GM21576 (cell line): ENCODE measurements at regions not wholly inside any gene's neighbourhood (a gene's known extent, or its start where the extent isn't known, plus 50 kb on each side); places are given as distances from the start of the nearest gene placed in this dataset.

ENCODE experiments used
- ATAC-seq: cut with Tn5 transposase; IDR thresholded peaks from one replicate; pipeline ENCODE4 v1.9.1; 2021; ENCODE audit warnings: mild to moderate bottlenecking, moderate library complexity; ENCODE audit not compliant: unreplicated experiment

DNA sequence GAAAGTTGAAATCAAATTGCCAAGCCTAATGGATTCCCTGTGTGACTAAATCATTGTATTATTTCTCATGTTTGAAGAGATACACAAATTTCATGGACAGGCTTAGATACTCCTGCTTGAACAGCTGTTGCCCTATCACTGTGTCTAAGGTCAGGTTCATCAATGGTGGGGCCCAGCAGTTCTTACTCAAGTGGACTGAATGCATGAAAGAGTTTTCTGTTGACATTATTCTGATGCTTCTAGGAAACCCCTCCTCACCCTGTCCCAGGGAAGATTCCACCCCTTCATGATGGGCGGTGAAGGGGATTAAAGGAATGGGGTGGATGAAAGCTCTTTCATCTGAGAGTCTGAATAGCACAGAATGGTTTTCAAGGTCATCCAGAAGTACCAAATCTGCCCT is 148.8 kb downstream of the INO80D start:
- no peak for ATAC-seq

DNA sequence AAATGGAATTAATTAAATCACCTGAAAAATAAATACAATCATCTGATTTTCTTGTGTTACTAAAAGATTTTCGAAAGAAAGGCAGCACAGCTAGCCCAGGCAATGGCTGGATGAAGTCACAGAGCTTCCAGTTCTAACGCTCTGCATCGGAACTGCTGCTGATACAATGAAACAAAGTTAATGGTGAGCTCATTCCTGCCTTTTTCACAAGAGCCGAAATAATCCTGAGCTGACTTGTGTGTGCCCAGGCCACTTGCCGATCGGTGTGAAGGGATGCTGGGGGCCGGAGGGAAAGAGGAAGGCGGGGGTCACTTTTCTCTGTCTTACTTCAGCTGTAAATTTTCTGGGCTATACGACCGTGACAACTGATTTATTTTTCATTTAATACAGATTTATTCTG is 149.5 kb downstream of the INO80D start:
- no peak for ATAC-seq

DNA sequence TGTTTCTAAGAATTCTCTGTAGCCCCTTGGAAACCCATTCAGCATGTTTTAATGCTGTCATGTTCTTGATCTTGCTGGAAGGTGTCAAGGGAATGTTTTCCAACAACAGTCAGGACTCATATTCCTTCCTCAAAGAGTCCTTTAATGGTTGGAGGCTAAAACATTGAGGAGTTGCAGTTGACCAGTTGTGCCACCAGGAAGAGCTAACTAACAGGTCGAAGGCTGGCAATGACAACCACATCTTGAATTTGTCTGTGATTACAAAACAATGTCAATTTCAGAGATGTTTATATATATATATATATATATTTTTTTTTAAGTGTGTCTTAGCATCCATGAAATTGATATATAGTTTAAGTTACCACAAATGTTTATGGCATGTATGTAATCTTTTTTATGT is 151.5 kb downstream of the INO80D start:
- no peak for ATAC-seq

DNA sequence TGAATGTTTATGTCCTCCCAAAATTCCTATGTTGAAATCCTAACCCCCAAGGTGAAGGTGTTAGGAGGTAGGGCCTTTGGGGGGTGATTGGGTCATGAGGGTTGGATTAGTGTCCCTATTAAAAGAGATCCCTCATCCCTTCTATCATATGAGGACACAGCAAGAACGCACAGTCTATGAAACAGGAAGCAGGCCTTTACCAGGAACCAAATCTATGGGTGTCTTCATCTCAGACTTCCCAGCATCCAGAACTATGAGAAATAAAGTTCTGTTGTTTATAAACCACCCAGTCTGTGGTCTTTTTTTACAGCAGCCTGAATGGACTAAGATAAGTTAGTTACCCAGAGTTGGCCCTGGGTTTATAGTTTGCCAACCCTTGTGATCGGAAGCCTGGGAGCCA is 153.1 kb downstream of the INO80D start:
- ATAC-seq: no peak

DNA sequence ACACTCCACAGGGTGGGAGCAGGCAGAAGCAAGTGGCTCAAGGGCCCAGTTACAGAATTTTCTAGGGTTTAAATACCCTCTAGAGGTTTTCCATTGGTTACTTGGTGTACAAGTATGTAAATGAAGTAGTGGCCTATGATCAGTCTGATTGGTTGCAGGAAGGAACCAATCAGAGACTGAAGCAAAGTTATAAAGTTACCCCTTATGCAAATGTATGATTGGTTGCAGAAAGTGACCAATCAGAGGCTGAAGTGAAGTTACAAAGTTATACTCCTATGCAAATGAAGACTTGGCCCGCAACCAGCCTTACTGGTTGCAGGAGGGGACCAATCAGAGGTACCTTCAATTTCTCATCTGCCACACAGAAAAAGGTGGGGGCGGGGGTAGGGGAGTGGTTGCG is 154.6 kb downstream of the INO80D start:
- no peak for ATAC-seq

DNA sequence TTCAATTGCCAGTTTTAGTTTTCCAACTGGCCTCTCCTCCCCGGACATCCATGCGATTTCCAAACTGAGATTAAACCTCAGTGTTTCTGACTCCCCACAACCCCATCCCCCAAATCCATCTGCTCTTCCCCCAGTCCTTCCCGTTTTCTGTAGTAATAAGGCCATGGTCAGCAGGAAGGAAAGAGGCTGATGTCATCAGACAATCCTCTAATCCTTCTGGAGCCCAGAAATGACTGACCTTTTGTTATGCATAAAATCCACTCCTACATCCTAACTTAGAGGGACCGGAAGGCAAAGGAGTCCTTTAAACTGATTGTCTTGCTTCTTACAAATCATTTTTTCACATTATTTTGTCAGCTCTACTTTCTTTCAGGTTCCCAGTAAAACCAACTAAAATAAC is 155.8 kb downstream of the INO80D start:
- ATAC-seq: no peak

DNA sequence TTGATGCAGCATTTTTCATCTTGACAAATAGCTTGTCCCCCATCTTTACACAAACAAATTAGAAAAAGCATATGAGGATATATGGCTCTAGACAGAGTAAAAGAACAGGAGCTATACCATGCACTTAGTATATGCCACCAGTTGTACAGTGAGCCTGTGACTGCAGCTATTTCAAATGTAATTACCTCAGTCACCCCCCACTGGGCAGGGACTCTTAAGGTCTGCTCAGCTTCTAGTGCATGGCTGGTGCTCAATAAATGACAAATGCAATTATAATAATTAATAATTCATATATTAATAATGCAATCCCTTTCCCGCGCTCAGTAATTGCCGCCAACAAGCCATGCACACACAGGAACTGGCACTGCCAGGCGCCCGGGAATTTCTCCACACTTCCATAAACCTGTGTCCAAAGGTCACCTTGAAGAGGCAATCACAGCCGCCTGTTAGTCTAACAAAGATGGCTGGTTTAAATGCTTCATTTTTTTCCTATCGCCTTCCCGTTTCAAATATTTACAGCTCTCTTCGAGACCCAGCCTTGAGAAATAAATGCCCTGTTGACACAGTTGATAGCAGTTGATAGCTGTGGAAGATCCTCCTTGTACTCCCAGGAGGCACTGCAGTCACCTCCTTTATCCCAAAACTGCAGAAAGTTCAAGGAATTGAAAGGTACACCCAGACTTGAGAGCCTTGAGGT is 156.6 kb downstream of the INO80D start:
- no peak for ATAC-seq

DNA sequence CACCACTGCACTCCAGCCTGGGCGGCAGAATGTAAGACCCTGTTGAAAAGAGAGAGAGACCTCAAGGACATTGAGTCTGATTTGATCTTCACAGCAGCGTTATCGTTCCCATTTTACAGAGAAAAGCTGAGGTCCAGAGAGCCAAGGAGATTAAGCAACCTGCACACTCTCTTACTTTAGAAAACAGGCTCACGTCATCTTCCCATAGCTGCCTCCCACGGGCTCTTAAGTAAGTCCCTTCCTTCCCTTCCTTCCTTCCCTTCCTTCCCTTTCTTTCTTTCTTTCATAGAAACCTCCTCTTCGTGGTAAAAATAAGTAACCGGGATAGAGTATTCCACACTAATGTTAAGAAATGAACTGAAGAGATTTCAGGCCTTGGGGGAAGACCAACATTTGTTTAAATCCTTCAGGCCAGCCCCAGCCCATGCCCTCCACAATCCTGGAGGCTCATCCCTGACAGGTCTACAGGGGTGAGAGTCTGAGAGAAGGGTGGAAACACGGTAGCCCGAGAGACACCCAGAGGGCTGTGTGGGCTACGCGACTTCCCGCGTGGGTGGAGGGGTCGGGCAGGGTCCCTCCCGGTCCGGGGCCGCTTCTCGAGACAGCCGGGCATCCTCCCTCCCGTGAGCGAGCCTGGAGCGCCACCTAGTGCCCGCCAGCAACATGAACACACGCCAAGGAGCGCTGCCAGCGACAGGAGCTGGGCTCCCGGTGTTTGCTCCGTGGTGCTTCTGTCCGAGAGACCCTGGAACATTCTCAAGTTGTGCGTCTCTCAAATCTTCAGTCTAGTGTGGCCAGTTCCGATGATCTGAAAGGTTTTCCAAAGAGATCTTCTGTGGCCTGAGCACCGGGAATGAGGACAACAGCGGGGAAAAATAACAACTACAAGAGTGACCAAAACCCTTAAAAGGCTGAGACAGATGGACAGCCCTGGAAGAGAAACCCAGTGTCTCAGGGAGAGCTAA is 160.3 kb downstream of the INO80D start:
- peak; percentile 89 for ATAC-seq

DNA sequence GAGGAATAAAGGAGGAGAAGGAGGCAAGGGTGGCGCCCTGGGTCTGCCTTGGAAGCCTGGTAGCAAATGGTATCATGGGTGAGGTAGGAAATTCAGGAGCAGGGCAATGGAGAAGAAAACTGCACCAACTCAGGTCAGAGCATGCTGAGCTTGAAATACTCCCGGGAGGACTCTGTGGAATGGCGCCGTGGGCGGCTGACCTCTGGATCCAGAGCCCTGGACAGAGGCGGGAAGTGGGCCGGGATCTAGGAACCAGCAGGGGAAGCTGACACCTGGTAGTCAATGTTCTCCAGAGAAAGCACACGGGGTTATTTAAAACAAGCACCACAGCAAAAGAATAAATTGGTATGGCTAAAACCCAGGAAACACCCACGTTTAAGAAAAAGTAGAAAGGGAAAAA is 161.3 kb downstream of the INO80D start:
- ATAC-seq: no peak

DNA sequence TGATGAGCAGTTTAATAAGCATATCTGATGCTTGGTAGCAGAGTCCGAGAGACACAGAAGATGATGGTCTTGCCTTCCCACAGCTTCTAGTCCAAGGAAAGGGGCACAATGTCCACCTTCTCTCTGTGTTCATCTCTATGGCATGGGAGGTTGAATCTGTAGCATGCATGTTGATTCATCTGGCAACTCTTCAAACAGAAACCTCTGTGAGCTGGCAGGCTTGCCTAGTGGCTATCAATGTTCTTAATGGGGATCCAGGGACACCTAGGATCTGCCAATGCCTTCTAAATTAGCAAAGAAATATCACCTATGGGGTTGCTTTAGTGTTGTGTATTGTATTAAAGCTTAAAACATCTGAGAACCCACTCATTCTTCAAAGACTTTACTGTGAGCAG is 170.8 kb downstream of the INO80D start:
- ATAC-seq: no peak

DNA sequence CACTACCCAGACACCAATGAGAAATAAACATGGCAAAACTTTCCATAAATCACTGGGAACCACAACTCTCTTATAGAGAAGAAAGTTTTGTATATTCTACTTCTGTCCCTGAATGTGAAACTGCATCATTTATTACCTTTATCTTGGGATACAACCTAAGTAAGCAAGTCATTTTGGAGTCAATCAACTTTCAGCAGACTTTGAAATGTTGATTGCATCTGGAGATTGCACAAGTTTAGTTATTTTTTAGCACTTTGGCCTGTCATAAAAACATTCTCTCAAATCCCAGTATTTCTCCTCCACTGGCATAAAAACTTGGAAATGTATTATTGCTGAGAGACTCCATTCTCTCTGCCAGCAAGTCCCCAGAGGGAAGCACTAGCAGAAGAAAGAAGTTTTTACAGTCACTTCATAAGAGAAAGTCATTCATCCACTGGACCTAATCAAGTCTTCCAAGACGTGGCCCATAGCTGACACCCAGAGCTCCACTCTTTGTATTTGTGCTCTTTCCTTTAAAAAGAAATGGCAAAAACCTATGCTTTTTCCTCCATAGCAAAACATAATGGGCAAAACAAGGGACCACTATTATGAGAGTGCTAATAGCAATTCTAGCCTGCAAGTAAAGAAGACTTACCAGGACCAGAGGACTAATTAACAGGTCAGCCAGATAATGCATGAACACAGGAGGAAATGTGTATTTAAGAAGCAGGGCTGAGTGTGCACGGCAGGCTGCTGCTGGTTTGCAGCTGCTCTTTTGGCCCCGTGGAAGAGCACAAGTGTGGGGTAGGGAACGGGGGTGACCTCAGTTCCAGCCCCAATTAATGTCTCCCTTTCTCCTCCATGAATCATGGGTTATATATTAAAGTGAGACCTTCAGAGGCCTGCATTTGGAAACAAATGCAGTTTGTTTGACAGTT is 171.5 kb downstream of the INO80D start:
- no peak for ATAC-seq

DNA sequence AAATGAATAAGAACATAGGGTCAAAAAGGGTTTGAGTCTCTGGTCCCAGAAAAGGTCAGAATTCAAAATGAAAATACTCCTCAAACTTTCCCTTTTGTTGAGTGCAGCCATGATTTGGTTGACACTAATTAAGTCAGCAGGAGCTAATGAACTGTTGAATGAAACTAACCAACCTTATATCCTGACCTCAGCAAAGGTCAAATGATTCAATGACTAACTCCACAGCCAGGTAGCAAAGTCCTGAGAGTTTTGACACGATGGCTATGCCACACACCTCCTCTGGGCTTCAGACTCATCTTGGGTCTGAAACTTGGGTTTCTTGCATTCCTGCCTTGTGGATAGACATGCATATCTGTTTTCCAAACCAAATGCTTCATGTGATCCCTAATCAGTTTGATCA is 172.3 kb downstream of the INO80D start:
- ATAC-seq: no peak

DNA sequence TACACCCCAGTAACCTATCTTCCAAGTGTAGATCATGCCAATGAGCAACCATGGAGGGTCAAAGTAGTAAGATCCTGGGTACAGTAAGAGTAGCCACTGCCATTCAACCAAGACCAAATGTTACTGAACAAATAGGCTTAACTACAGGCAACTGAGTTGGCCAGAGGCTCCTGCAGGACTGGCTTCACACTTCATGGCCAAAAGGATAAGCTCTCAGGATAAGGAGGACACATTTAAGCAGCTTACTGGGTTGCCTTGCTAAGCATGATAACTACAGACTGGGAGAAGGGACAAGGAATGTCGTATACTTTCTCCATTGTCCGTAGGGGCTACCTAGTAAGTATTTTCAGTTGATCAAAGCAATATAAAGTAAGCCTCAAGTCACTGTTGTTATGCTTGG is 174.7 kb downstream of the INO80D start:
- ATAC-seq: no peak

DNA sequence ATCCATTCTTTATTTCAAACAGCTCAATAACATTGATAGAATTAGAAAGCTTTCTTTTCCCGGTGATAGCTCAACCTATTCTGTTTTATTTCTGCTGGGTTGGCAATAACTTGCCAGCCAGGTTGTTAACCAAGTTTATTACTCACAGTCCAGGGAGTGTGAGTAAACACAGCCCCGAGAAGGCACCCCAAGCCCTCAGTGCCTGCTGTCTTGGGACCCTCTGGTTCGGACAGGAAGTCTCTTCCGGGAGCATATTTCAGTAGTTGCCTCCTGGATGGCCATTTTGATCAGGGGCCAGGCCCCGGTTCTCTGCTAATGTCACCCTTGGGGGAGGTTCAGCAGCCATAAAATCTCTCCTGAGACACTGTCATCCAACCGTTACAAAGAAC is 176.8 kb downstream of the INO80D start:
- ATAC-seq: no peak

DNA sequence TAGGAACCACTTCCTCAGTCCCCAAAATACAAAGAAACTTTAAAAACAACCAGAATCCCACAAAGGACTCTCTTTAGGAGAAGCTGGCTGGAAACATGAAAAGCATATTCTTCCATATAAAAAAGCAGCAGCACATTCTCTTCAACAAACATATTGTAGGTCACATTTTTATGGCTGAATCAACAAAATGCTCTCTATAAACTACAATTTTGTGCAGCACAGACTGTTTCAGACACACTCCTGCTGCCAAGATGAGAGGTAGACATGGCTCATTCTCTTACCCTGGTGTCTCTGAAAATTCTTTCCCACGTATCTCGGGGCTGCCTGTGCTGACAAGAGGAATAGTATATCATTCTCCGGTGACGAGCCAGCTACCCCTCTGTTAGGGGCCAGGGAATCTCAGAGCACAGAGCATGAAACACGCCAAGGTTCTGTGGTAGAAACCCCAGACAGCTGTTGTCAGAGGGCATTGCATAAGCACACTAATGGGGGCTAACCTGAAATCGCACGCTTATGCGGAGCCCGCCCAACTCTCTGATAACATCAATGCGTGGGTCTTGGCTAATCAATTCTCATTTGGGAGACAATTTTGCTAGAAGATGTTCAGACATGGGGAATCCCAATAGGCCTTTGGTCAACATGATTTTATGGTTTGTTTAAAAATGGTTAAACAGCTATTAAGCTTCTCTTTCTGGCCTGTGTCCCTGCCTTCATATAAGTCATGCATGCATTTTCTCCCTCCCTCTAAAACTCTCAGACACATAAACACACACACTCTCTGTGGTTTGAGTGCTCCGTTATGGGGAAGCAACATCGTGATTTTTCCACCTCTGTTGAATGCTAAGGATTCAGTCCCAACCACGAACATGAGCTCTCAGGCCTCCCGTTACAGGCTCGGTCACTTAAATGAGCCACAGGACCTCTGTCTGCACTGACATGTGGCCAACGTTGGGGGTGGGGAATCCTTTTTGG is 177.5 kb downstream of the INO80D start:
- no peak for ATAC-seq

DNA sequence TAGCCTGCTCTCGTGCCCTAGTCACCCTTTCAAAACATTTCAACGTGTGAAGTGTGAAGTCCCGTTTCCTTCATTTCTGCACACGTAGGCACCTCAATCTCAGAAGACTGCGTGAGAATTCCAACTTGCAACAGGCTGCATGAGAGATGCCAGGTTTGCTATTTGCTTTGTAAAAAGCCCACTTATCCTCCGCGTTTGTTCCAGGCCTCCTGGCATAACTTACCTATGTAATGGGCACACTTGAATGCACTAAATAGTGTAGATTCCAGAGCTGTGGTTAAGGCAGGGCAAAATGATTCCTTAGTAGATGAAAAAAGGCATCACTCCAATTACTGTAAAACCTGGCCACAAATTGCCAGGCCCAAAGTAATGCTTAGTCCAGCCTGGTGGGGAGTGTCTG is 179.6 kb downstream of the INO80D start:
- ATAC-seq: no peak

DNA sequence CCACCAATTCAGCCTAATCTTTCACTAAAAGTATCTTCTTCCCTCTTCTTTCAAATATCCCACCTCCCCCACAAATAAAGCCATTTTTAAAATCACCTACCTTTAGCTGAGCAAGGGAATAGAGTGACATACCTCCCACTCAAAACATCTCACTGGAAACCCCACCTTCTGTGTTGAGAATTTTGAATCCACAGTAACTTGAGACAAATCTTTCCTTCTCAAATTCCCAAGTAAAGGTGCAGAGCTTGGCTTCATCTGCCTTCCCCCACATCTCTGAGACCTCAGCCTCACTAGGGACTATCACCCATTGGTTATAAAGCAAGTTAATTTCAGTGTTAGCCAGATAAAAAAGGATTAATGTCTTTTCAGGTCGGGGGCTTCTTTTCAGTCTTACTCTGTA is 180.4 kb downstream of the INO80D start:
- ATAC-seq: no peak

DNA sequence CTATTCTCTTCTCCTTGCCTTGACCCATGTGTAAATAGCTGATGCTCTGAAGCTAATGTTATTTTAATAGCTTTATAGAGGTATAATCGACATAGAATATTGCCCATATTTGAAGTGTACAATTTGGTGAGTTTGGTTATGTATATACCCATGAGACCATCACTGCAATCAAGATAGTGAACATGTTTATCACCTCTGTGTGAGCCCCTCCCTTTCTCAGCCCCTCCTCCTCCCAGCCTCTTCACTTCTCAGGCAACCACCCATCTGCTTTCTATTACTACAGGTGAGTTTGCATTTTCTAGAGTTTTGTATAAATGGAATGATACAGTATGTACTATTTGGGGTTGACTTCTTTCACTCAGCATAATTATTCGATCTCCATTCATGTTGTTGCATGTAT is 181.1 kb downstream of the INO80D start:
- no peak for ATAC-seq

DNA sequence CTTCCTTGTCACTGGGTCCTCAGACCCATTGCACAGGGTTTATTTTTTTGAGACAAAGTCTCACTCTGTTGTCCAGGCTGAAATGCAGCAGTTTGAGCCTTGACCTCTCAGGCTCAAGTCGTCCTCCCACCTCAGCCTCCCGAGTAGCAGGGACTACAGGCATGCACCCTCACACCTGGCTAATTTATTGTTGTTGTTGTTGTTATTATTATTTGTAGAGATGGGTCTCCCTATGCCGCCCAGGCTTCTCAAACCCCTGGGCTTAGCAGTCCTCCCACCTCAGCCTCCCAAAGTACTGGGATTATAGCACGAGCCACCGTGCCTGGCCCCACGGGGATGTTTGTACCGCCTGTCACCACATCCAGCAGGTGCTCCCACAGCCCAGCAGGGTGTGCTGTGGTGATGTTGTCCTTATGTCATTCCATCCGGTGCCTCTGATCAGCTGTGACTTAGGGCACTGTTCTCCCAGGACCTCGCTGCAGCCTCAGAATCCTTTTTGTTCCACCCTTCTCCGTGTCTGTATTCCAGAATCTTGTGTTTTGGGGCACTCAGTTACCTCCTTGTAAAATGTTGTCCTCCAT is 182.3 kb downstream of the INO80D start:
- peak; percentile 89 for ATAC-seq

DNA sequence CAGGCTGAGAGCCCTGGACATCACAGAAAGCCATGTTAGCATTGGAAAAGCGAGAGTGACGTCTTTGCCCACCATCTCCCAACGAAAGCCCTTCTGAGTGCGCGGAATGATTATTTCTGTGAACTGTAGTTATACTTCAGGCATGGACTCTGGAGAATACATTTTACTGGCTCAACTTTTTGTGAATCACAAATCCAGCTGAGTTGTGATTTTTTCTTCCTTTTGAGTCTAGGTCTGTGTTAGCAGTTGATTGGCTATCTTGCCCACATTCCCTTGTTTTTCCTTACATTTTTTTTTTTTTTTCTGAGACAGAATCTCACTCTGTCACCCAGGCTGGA is 183.1 kb downstream of the INO80D start:
- ATAC-seq: no peak
